HepG2 (cell line): ENCODE measurements at regions not wholly inside any gene's neighbourhood (a gene's known extent, or its start where the extent isn't known, plus 50 kb on each side); places are given as distances from the start of the nearest gene placed in this dataset.

Source experiments
- ATAC-seq: fragments of 200-7000 bp; cut with Tn5 transposase; 3 replicates; pipeline ENCODE4 v1.9.1; 2020; ENCODE audit warnings: mild to moderate bottlenecking, moderate library complexity
- BruUV-seq: library from RNA; stranded (reverse); fragments of 400-500 nt; replicated peaks from 2 replicates; lab custom pipeline; 2021; lab: Mats Ljungman, UMichigan
- CTCF ChIA-PET: fragments of 300-600 bp; formaldehyde crosslinking; extraction: SDS; loops from one replicate; lab custom pipeline; 2021; ENCODE audit warnings: low total read pairs, inconsistent platforms, low intra/inter-chr PET ratio; lab: Yijun Ruan, JAX
- POLR2A ChIA-PET: fragments of 350-600 bp; sonication (Branson Sonifier 250); formaldehyde crosslinking; loops from one replicate; lab custom pipeline; 2020; ENCODE audit warnings: antibody characterized with exemption, inconsistent platforms; lab: Yijun Ruan, JAX
- DNase-seq: peaks from one replicate; pipeline ENCODE4 v3.0.0-alpha.2; 2015; ENCODE audit warnings: low spot score
- FAIRE-seq: peaks from 3 replicates; lab custom pipeline; 2011; peaks lifted over from hg19 to GRCh38; lab: Jason Lieb, UNC
- H2AFZ ChIP-seq: one replicate; pipeline ENCODE4 v1.6.1; 2011; ENCODE audit warnings: low read length, inconsistent platforms
- H3K27ac ChIP-seq: fragments of 300-600 bp; 3 replicates; pipeline ENCODE4 v1.8.0; 2011; ENCODE audit warnings: mixed run types, mild to moderate bottlenecking, mixed read lengths, low read length, inconsistent platforms; ENCODE audit not compliant: insufficient read depth; ENCODE audit errors: extremely low read length
- H3K27me3 ChIP-seq, 2 experiments: fragments of 200-600 bp in 1 of 2; 2 replicates in 1 of 2; 3 replicates in 1 of 2; pipeline versions ENCODE4 v1.6.0 to v1.8.0; 2011; ENCODE audit warnings: low read length in 2 of 2, mild to moderate bottlenecking in 2 of 2, moderate library complexity in 2 of 2, inconsistent platforms in 1 of 2; ENCODE audit not compliant: insufficient read depth in 2 of 2, control insufficient read depth in 1 of 2
- H3K36me3 ChIP-seq, 2 experiments: fragments of 200-600 bp in 1 of 2; replicated peaks in 1 of 2; 2 replicates in 1 of 2; 3 replicates in 1 of 2; pipeline versions ENCODE4 v1.5.1 to v1.8.0; 2011; ENCODE audit warnings: low read length in 2 of 2, inconsistent platforms in 1 of 2; ENCODE audit not compliant: insufficient read depth in 2 of 2, control insufficient read depth in 1 of 2
- H3K4me1 ChIP-seq: 2 replicates; pipeline ENCODE4 v1.5.1; 2012; ENCODE audit warnings: low read length, inconsistent platforms; ENCODE audit not compliant: insufficient read depth
- H3K4me2 ChIP-seq: 2 replicates; pipeline ENCODE4 v1.6.0; 2011; ENCODE audit warnings: low read depth, low read length, inconsistent platforms
- H3K4me3 ChIP-seq, 3 experiments: fragments of 200-600 bp in 1 of 3; sonication (generic), shearing (Covaris generic) in 1 of 3; replicated peaks in 1 of 3; 2 replicates each; pipeline ENCODE4 v1.5.1; 2011 to 2016; ENCODE audit warnings: low read length in 3 of 3, inconsistent platforms in 2 of 3, low read depth in 2 of 3, mild to moderate bottlenecking in 2 of 3, control low read depth in 1 of 3, mixed read lengths in 1 of 3; ENCODE audit not compliant: insufficient read depth in 1 of 3
- H3K79me2 ChIP-seq: one replicate; pipeline ENCODE4 v1.6.1; 2011; ENCODE audit warnings: low read length, inconsistent platforms; ENCODE audit not compliant: insufficient read depth
- H3K9ac ChIP-seq: 2 replicates; pipeline ENCODE4 v1.6.0; 2011; ENCODE audit warnings: mild to moderate bottlenecking, low read depth, low read length, inconsistent platforms; ENCODE audit not compliant: insufficient read depth
- H3K9me3 ChIP-seq: 2 replicates; pipeline ENCODE4 v1.5.1; 2012; ENCODE audit warnings: mild to moderate bottlenecking, low read length
- H4K20me1 ChIP-seq: 2 replicates; pipeline ENCODE4 v1.6.0; 2011; ENCODE audit warnings: inconsistent platforms, mild to moderate bottlenecking, low read length, moderate library complexity; ENCODE audit not compliant: insufficient read depth
- FOXO1 ChIP-seq: sonication (generic); formaldehyde crosslinking; IDR thresholded peaks from 2 replicates; pipeline ENCODE4 v1.4.0; 2020; ENCODE audit warnings: missing genetic modification reagents
- KDM5A ChIP-seq: fragments of 200-600 bp; sonication (generic); IDR thresholded peaks from 2 replicates; pipeline ENCODE4 v1.7.0; 2018; ENCODE audit warnings: antibody characterized with exemption, mild to moderate bottlenecking, low read length, borderline replicate concordance
- XRCC5 ChIP-seq: fragments of 200-400 bp; formaldehyde crosslinking; optimal IDR thresholded peaks from 2 replicates; pipeline ENCODE3; 2017; ENCODE audit warnings: mild to moderate bottlenecking, low read length
- ZFP41 ChIP-seq: sonication (generic); formaldehyde crosslinking; IDR thresholded peaks from 2 replicates; pipeline ENCODE4 v1.4.0; 2020; ENCODE audit warnings: mild to moderate bottlenecking, missing genetic modification reagents, borderline replicate concordance
- ZNF460 ChIP-seq: sonication (generic); formaldehyde crosslinking; IDR thresholded peaks from 2 replicates; pipeline ENCODE4 v1.5.1; 2020; ENCODE audit warnings: missing genetic modification reagents, mild to moderate bottlenecking, borderline replicate concordance
- ZNF629 ChIP-seq: sonication (generic); formaldehyde crosslinking; conservative IDR thresholded peaks from 2 replicates; pipeline ENCODE4 v1.5.0; 2020; ENCODE audit warnings: missing genetic modification reagents
- WGBS: methylation state at CpG from one replicate; pipeline ENCODE4 v1.1.6; 2017; ENCODE audit warnings: low lambda C conversion rate; 5-methylcytosine and 5-hydroxymethylcytosine counted together
- in situ Hi-C: cut with HindIII; loops from 2 replicates; pipeline ENCODE4 v1.10.0; 2017; ENCODE audit warnings: low pct_unique_long_range_greater_than_20kb; ENCODE audit not compliant: extremely low pct_ligation_motif_present
- intact Hi-C: fragments of 100-400 bp; cut with micrococcal nuclease; formaldehyde crosslinking; loops from one replicate; pipeline ENCODE4 v1.10.0; 2022; ENCODE audit not compliant: unreplicated experiment
- TF ChIP-seq, protein P1 (sequence below): sonication (generic); formaldehyde crosslinking; IDR thresholded peaks from one replicate; pipeline ENCODE4 v1.5.1; 2020; ENCODE audit warnings: mild to moderate bottlenecking, missing genetic modification reagents; ENCODE audit errors: not compliant biosample characterization
- TF ChIP-seq, protein P2 (sequence below): sonication (generic); formaldehyde crosslinking; IDR thresholded peaks from 2 replicates; pipeline ENCODE4 v1.4.0; 2020; ENCODE audit warnings: missing genetic modification reagents
- TF ChIP-seq, protein P3 (sequence below): sonication (generic); formaldehyde crosslinking; IDR thresholded peaks from 2 replicates; pipeline ENCODE4 v1.5.1; 2020; ENCODE audit warnings: missing genetic modification reagents, mild to moderate bottlenecking, borderline replicate concordance

DNA sequence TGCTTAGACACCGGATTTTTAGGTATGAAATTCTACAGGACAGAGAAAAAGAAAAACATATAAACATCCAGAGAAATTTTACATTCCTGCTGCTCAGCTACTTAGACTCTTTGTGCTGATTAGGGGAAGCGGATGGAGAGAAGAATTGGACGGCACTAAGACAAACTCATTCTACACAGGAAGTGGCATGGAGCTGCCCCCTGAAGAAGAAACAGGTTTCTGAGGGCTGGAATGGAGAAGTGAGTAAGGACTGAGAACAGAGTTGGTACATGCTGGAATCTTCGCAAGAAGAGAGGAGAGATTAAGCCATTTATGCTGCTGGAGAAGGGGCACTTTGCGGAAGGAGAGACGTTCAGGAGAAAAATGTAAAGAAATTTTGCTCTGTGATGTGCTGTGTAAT, 253.0 kb upstream of the ERBB4 start:
- ATAC-seq: no peak
- no peaks in the 10 kb centered on the region for H3K27me3 ChIP-seq
- ChIA-PET CTCF (no interaction called here), POLR2A (no interaction called here)
- H3K79me2 ChIP-seq: no peaks in the 10 kb centered on the region
- no peak for FAIRE-seq
- no peak overlapping the region for H3K4me3 ChIP-seq
- DNase-seq: no peak
- H3K9ac ChIP-seq: no peak overlapping the region
- 23% methylated on average over 6 of the region's 6 CpGs for WGBS
- in situ Hi-C loops (no loop called here), intact Hi-C loops (no loop called here)
- H2AFZ ChIP-seq: no peak overlapping the region
- H3K4me1 ChIP-seq: no peaks in the 10 kb centered on the region
- no peak overlapping the region for H3K27ac ChIP-seq
- H3K4me2 ChIP-seq: no peak overlapping the region
- H4K20me1 ChIP-seq: no peaks in the 10 kb centered on the region
- H3K9me3 ChIP-seq: no peaks in the 10 kb centered on the region
- H3K36me3 ChIP-seq: no peaks in the 10 kb centered on the region
- BruUV-seq: no TSS peak
- TF ChIP-seq, protein P1, sequence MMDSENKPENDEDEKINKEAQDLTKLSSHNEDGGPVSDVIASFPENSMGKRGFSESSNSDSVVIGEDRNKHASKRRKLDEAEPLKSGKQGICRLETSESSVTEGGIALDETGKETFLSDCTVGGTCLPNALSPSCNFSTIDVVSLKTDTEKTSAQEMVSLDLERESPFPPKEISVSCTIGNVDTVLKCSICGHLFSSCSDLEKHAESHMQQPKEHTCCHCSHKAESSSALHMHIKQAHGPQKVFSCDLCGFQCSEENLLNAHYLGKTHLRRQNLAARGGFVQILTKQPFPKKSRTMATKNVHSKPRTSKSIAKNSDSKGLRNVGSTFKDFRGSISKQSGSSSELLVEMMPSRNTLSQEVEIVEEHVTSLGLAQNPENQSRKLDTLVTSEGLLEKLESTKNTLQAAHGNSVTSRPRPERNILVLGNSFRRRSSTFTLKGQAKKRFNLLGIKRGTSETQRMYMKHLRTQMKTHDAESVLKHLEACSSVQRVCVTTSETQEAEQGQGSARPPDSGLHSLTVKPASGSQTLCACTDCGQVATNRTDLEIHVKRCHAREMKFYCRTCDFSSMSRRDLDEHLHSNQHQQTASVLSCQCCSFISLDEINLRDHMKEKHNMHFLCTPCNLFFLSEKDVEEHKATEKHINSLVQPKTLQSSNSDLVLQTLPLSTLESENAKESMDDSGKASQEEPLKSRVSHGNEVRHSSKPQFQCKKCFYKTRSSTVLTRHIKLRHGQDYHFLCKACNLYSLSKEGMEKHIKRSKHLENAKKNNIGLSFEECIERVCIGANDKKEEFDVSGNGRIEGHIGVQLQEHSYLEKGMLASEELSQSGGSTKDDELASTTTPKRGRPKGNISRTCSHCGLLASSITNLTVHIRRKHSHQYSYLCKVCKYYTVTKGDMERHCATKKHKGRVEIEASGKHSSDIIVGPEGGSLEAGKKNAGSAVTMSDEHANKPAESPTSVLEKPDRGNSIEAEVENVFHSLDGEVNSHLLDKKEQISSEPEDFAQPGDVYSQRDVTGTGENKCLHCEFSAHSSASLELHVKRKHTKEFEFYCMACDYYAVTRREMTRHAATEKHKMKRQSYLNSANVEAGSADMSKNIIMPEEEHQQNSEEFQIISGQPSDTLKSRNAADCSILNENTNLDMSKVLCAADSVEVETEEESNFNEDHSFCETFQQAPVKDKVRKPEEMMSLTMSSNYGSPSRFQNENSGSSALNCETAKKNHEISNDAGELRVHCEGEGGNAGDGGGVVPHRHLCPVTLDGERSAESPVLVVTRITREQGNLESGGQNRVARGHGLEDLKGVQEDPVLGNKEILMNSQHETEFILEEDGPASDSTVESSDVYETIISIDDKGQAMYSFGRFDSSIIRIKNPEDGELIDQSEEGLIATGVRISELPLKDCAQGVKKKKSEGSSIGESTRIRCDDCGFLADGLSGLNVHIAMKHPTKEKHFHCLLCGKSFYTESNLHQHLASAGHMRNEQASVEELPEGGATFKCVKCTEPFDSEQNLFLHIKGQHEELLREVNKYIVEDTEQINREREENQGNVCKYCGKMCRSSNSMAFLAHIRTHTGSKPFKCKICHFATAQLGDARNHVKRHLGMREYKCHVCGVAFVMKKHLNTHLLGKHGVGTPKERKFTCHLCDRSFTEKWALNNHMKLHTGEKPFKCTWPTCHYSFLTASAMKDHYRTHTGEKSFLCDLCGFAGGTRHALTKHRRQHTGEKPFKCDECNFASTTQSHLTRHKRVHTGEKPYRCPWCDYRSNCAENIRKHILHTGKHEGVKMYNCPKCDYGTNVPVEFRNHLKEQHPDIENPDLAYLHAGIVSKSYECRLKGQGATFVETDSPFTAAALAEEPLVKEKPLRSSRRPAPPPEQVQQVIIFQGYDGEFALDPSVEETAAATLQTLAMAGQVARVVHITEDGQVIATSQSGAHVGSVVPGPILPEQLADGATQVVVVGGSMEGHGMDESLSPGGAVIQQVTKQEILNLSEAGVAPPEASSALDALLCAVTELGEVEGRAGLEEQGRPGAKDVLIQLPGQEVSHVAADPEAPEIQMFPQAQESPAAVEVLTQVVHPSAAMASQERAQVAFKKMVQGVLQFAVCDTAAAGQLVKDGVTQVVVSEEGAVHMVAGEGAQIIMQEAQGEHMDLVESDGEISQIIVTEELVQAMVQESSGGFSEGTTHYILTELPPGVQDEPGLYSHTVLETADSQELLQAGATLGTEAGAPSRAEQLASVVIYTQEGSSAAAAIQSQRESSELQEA: no peak
- TF ChIP-seq XRCC5 (no peak), FOXO1 (no peak), KDM5A (no peak), ZNF460 (CRISPR knock-in tag) (no peak), ZFP41 (CRISPR knock-in tag) (no peak), ZNF629 (CRISPR knock-in tag) (no peak)
- TF ChIP-seq, protein P2, sequence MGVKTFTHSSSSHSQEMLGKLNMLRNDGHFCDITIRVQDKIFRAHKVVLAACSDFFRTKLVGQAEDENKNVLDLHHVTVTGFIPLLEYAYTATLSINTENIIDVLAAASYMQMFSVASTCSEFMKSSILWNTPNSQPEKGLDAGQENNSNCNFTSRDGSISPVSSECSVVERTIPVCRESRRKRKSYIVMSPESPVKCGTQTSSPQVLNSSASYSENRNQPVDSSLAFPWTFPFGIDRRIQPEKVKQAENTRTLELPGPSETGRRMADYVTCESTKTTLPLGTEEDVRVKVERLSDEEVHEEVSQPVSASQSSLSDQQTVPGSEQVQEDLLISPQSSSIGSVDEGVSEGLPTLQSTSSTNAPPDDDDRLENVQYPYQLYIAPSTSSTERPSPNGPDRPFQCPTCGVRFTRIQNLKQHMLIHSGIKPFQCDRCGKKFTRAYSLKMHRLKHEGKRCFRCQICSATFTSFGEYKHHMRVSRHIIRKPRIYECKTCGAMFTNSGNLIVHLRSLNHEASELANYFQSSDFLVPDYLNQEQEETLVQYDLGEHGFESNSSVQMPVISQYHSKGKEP (CRISPR knock-in tag): no peak
- TF ChIP-seq, protein P3, sequence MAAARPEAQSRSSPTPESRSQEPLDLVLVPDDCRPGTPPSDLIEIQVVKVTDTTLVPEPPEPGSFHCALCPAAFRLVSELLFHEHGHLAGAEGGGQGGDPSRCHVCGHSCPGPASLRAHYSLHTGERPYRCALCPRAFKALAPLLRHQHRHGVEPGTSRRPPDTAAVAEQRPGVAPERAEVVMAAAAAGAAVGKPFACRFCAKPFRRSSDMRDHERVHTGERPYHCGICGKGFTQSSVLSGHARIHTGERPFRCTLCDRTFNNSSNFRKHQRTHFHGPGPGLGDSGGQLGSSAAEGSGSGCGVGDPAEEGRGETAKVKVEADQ (CRISPR knock-in tag): no peak
